GM23338 (cell line): ENCODE measurements at regions not wholly inside any gene's neighbourhood (a gene's known extent, or its start where the extent isn't known, plus 50 kb on each side); places are given as distances from the start of the nearest gene placed in this dataset.

ENCODE experiments used
- CREB1 ChIP-seq: fragments of 250-450 bp; sonication (Bioruptor Pico); IDR thresholded peaks from 2 replicates; pipeline ENCODE4 v1.5.0; 2020; ENCODE audit warnings: low read depth, mild to moderate bottlenecking, moderate library complexity
- EZH2 ChIP-seq: fragments of 200-600 bp; sonication (generic); IDR thresholded peaks from one replicate; pipeline ENCODE4 v1.8.0; 2017; ENCODE audit warnings: antibody characterized with exemption, mild to moderate bottlenecking, low read depth; ENCODE audit not compliant: unreplicated experiment
- EZH2phosphoT487 ChIP-seq: fragments of 200-600 bp; sonication (generic); IDR thresholded peaks from one replicate; pipeline ENCODE4 v1.8.1; 2018; ENCODE audit warnings: antibody characterized with exemption; ENCODE audit not compliant: unreplicated experiment
- JUNB ChIP-seq: IDR thresholded peaks from one replicate; pipeline ENCODE4 v1.6.1; 2016; ENCODE audit warnings: antibody characterized with exemption; ENCODE audit not compliant: unreplicated experiment
- NANOG ChIP-seq: IDR thresholded peaks from 2 replicates; pipeline ENCODE4 v1.6.1; 2016; ENCODE audit warnings: antibody characterized with exemption, borderline replicate concordance
- POLR2AphosphoS5 ChIP-seq: IDR thresholded peaks from 2 replicates; pipeline ENCODE4 v1.6.1; 2016; ENCODE audit warnings: antibody characterized with exemption, low read depth
- STAT1 ChIP-seq: IDR thresholded peaks from one replicate; pipeline ENCODE4 v1.6.1; 2016; ENCODE audit warnings: antibody characterized with exemption; ENCODE audit not compliant: unreplicated experiment
- ZNF331 ChIP-seq: fragments of 250-450 bp; sonication (Bioruptor Pico); IDR thresholded peaks from 2 replicates; pipeline ENCODE4 v1.5.0; 2020; ENCODE audit warnings: low read depth, mild to moderate bottlenecking, moderate library complexity
- TF ChIP-seq, protein P1 (sequence below), 2 experiments: fragments of 200-600 bp in 1 of 2; sonication (generic) in 1 of 2; conservative IDR thresholded peaks; 2 replicates each; pipeline versions ENCODE4 v1.5.1 to v1.6.1; 2016 to 2017; ENCODE audit warnings: antibody characterized with exemption in 2 of 2, low read depth in 2 of 2, mild to moderate bottlenecking in 2 of 2, moderate library complexity in 1 of 2
- TF ChIP-seq, protein P2 (sequence below): IDR thresholded peaks from 2 replicates; pipeline ENCODE4 v1.6.1; 2016; ENCODE audit warnings: antibody characterized with exemption
- TF ChIP-seq, protein P3 (sequence below): IDR thresholded peaks from one replicate; pipeline ENCODE4 v1.6.1; 2018; ENCODE audit warnings: antibody characterized with exemption; ENCODE audit not compliant: unreplicated experiment
- TF ChIP-seq, protein P4 (sequence below): fragments of 250-450 bp; sonication (Bioruptor Pico); IDR thresholded peaks from 2 replicates; pipeline ENCODE4 v1.5.0; 2020; ENCODE audit warnings: mild to moderate bottlenecking, moderate library complexity

DNA sequence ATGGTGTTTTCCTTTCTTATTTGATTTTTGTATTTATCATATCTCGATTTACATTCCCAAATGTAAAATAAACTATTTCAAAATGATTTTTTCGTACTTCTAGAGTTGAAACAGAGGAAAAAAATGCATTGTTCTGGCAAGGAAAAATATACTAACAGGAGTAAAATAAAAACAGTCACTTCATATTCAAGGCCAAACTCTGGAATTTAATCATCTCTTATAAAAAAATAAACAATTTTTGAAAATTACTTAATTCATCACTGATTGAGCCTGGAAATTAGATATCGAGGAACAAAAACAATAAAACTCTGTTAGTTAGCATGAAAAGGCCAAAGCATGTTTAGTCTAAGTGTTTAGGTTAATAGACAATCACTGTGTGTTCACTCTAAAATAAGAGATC, 61.1 kb upstream of the PALM2AKAP2 start:
- TF ChIP-seq, protein P1, sequence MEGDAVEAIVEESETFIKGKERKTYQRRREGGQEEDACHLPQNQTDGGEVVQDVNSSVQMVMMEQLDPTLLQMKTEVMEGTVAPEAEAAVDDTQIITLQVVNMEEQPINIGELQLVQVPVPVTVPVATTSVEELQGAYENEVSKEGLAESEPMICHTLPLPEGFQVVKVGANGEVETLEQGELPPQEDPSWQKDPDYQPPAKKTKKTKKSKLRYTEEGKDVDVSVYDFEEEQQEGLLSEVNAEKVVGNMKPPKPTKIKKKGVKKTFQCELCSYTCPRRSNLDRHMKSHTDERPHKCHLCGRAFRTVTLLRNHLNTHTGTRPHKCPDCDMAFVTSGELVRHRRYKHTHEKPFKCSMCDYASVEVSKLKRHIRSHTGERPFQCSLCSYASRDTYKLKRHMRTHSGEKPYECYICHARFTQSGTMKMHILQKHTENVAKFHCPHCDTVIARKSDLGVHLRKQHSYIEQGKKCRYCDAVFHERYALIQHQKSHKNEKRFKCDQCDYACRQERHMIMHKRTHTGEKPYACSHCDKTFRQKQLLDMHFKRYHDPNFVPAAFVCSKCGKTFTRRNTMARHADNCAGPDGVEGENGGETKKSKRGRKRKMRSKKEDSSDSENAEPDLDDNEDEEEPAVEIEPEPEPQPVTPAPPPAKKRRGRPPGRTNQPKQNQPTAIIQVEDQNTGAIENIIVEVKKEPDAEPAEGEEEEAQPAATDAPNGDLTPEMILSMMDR (conservative IDR thresholded peaks at IDR 0.05; ENCODE audit: low read depth in 2 of 2), result no peak
- TF ChIP-seq POLR2AphosphoS5 (no peak), EZH2 (no peak), EZH2phosphoT487 (no peak), CREB1 (no peak), ZNF331 (CRISPR knock-in tag) (no peak), STAT1 (no peak), JUNB (no peak), NANOG (no peak)
- TF ChIP-seq, protein P2, sequence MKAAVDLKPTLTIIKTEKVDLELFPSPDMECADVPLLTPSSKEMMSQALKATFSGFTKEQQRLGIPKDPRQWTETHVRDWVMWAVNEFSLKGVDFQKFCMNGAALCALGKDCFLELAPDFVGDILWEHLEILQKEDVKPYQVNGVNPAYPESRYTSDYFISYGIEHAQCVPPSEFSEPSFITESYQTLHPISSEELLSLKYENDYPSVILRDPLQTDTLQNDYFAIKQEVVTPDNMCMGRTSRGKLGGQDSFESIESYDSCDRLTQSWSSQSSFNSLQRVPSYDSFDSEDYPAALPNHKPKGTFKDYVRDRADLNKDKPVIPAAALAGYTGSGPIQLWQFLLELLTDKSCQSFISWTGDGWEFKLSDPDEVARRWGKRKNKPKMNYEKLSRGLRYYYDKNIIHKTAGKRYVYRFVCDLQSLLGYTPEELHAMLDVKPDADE, result no peak
- TF ChIP-seq, protein P3, sequence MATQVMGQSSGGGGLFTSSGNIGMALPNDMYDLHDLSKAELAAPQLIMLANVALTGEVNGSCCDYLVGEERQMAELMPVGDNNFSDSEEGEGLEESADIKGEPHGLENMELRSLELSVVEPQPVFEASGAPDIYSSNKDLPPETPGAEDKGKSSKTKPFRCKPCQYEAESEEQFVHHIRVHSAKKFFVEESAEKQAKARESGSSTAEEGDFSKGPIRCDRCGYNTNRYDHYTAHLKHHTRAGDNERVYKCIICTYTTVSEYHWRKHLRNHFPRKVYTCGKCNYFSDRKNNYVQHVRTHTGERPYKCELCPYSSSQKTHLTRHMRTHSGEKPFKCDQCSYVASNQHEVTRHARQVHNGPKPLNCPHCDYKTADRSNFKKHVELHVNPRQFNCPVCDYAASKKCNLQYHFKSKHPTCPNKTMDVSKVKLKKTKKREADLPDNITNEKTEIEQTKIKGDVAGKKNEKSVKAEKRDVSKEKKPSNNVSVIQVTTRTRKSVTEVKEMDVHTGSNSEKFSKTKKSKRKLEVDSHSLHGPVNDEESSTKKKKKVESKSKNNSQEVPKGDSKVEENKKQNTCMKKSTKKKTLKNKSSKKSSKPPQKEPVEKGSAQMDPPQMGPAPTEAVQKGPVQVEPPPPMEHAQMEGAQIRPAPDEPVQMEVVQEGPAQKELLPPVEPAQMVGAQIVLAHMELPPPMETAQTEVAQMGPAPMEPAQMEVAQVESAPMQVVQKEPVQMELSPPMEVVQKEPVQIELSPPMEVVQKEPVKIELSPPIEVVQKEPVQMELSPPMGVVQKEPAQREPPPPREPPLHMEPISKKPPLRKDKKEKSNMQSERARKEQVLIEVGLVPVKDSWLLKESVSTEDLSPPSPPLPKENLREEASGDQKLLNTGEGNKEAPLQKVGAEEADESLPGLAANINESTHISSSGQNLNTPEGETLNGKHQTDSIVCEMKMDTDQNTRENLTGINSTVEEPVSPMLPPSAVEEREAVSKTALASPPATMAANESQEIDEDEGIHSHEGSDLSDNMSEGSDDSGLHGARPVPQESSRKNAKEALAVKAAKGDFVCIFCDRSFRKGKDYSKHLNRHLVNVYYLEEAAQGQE, result no peak
- TF ChIP-seq, protein P4, sequence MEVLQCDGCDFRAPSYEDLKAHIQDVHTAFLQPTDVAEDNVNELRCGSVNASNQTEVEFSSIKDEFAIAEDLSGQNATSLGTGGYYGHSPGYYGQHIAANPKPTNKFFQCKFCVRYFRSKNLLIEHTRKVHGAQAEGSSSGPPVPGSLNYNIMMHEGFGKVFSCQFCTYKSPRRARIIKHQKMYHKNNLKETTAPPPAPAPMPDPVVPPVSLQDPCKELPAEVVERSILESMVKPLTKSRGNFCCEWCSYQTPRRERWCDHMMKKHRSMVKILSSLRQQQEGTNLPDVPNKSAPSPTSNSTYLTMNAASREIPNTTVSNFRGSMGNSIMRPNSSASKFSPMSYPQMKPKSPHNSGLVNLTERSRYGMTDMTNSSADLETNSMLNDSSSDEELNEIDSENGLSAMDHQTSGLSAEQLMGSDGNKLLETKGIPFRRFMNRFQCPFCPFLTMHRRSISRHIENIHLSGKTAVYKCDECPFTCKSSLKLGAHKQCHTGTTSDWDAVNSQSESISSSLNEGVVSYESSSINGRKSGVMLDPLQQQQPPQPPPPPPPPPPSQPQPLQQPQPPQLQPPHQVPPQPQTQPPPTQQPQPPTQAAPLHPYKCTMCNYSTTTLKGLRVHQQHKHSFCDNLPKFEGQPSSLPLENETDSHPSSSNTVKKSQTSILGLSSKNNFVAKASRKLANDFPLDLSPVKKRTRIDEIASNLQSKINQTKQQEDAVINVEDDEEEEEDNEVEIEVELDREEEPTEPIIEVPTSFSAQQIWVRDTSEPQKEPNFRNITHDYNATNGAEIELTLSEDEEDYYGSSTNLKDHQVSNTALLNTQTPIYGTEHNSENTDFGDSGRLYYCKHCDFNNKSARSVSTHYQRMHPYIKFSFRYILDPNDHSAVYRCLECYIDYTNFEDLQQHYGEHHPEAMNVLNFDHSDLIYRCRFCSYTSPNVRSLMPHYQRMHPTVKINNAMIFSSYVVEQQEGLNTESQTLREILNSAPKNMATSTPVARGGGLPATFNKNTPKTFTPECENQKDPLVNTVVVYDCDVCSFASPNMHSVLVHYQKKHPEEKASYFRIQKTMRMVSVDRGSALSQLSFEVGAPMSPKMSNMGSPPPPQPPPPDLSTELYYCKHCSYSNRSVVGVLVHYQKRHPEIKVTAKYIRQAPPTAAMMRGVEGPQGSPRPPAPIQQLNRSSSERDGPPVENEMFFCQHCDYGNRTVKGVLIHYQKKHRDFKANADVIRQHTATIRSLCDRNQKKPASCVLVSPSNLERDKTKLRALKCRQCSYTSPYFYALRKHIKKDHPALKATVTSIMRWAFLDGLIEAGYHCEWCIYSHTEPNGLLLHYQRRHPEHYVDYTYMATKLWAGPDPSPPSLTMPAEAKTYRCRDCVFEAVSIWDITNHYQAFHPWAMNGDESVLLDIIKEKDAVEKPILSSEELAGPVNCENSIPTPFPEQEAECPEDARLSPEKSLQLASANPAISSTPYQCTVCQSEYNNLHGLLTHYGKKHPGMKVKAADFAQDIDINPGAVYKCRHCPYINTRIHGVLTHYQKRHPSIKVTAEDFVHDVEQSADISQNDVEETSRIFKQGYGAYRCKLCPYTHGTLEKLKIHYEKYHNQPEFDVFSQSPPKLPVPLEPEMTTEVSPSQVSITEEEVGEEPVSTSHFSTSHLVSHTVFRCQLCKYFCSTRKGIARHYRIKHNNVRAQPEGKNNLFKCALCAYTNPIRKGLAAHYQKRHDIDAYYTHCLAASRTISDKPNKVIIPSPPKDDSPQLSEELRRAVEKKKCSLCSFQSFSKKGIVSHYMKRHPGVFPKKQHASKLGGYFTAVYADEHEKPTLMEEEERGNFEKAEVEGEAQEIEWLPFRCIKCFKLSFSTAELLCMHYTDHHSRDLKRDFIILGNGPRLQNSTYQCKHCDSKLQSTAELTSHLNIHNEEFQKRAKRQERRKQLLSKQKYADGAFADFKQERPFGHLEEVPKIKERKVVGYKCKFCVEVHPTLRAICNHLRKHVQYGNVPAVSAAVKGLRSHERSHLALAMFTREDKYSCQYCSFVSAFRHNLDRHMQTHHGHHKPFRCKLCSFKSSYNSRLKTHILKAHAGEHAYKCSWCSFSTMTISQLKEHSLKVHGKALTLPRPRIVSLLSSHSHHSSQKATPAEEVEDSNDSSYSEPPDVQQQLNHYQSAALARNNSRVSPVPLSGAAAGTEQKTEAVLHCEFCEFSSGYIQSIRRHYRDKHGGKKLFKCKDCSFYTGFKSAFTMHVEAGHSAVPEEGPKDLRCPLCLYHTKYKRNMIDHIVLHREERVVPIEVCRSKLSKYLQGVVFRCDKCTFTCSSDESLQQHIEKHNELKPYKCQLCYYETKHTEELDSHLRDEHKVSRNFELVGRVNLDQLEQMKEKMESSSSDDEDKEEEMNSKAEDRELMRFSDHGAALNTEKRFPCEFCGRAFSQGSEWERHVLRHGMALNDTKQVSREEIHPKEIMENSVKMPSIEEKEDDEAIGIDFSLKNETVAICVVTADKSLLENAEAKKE (CRISPR knock-in tag), result no peak
